Astrocyte (in vitro differentiated cells and primary cell): ENCODE measurements at regions not wholly inside any gene's neighbourhood (a gene's known extent, or its start where the extent isn't known, plus 50 kb on each side); places are given as distances from the start of the nearest gene placed in this dataset.

Experiments
- DNase-seq: peaks from one replicate; pipeline ENCODE4 v3.0.0-alpha.2; 2010; ENCODE audit warnings: low read depth
- FAIRE-seq: peaks from 2 replicates; lab custom pipeline; 2011; peaks lifted over from hg19 to GRCh38; lab: Jason Lieb, UNC
- H2AFZ ChIP-seq: 2 replicates; pipeline ENCODE4 v1.6.0; 2012; ENCODE audit warnings: low read depth, low read length, inconsistent platforms
- H3K27ac ChIP-seq: 2 replicates; pipeline ENCODE4 v1.5.1; 2011; ENCODE audit warnings: low read depth, low read length, inconsistent platforms
- H3K27me3 ChIP-seq: 2 replicates; pipeline ENCODE4 v1.6.0; 2011; ENCODE audit warnings: low read length, inconsistent platforms; ENCODE audit not compliant: insufficient read depth
- H3K36me3 ChIP-seq: 2 replicates; pipeline ENCODE4 v1.5.1; 2011; ENCODE audit warnings: low read length, inconsistent platforms; ENCODE audit not compliant: insufficient read depth
- H3K4me1 ChIP-seq: 2 replicates; pipeline ENCODE4 v1.5.1; 2011; ENCODE audit warnings: low read length, inconsistent platforms; ENCODE audit not compliant: insufficient read depth
- H3K4me2 ChIP-seq: 2 replicates; pipeline ENCODE4 v1.6.0; 2012; ENCODE audit warnings: low read length, inconsistent platforms
- H3K4me3 ChIP-seq: 2 replicates; pipeline ENCODE4 v1.5.1; 2011; ENCODE audit warnings: low read depth, mild to moderate bottlenecking, low read length, inconsistent platforms; ENCODE audit not compliant: insufficient read depth
- H3K79me2 ChIP-seq: 2 replicates; pipeline ENCODE4 v1.6.0; 2012; ENCODE audit warnings: mild to moderate bottlenecking, low read length, inconsistent platforms; ENCODE audit not compliant: insufficient read depth
- H3K9ac ChIP-seq: 2 replicates; pipeline ENCODE4 v1.6.0; 2012; ENCODE audit warnings: mild to moderate bottlenecking, low read length, inconsistent platforms
- H3K9me3 ChIP-seq: 2 replicates; pipeline ENCODE4 v1.5.1; 2012; ENCODE audit warnings: low read depth, mild to moderate bottlenecking, low read length, inconsistent platforms; ENCODE audit not compliant: insufficient read depth
- H4K20me1 ChIP-seq: 2 replicates; pipeline ENCODE4 v1.6.0; 2012; ENCODE audit warnings: low read length, inconsistent platforms; ENCODE audit not compliant: insufficient read depth
- H3K27ac Mint-ChIP-seq: one replicate; pipeline ENCODE4 v1.8.0; 2021; ENCODE audit warnings: mild to moderate bottlenecking, mixed read lengths; ENCODE audit not compliant: unreplicated experiment
- H3K27me3 Mint-ChIP-seq: one replicate; pipeline ENCODE4 v1.8.0; 2021; ENCODE audit warnings: low read depth, mixed read lengths; ENCODE audit not compliant: unreplicated experiment
- H3K36me3 Mint-ChIP-seq: one replicate; pipeline ENCODE4 v1.8.0; 2021; ENCODE audit warnings: low read depth, mixed read lengths; ENCODE audit not compliant: unreplicated experiment
- H3K4me1 Mint-ChIP-seq: one replicate; pipeline ENCODE4 v1.8.0; 2021; ENCODE audit warnings: low read depth, mixed read lengths; ENCODE audit not compliant: unreplicated experiment
- H3K4me3 Mint-ChIP-seq: one replicate; pipeline ENCODE4 v1.8.0; 2021; ENCODE audit warnings: mild to moderate bottlenecking, moderate library complexity, mixed read lengths; ENCODE audit not compliant: unreplicated experiment
- H3K9me3 Mint-ChIP-seq: one replicate; pipeline ENCODE4 v1.8.0; 2021; ENCODE audit warnings: mild to moderate bottlenecking, mixed read lengths; ENCODE audit not compliant: unreplicated experiment
- CTCF ChIP-seq: IDR thresholded peaks from 2 replicates; pipeline ENCODE4 v1.5.1; 2011; ENCODE audit warnings: low read depth, mild to moderate bottlenecking, inconsistent platforms, low read length, moderate library complexity; ENCODE audit not compliant: insufficient read depth
- EZH2 ChIP-seq: IDR thresholded peaks from 2 replicates; pipeline ENCODE4 v1.6.1; 2012; ENCODE audit warnings: mild to moderate bottlenecking, low read length, inconsistent platforms; ENCODE audit not compliant: insufficient read depth

GRCh38 chr2:107633580-107634147 lies 193.0 kb upstream of the RGPD4 start:
- H3K4me3 Mint-ChIP-seq, result no peak overlapping the region
- H3K9me3 Mint-ChIP-seq, result peaks cover 11% of the 10 kb centered on the region
- H3K27ac ChIP-seq, result peak overlapping the region; percentile 77
- H3K4me1 ChIP-seq, result peaks cover 19% of the 10 kb centered on the region
- H3K36me3 Mint-ChIP-seq, result no peaks in the 10 kb centered on the region
- H3K27ac Mint-ChIP-seq, result peak overlapping the region; percentile 67
- H3K27me3 ChIP-seq, result no peaks in the 10 kb centered on the region
- peak overlapping the region; percentile 37 for H3K9ac ChIP-seq
- peaks cover 17% of the 10 kb centered on the region for H3K4me1 Mint-ChIP-seq
- H4K20me1 ChIP-seq, result no peaks in the 10 kb centered on the region
- peak; percentile 92 for DNase-seq
- no peaks in the 10 kb centered on the region for H3K79me2 ChIP-seq
- FAIRE-seq, result peak; percentile 62
- H3K9me3 ChIP-seq, result no peaks in the 10 kb centered on the region
- H3K36me3 ChIP-seq, result no peaks in the 10 kb centered on the region
- H3K4me2 ChIP-seq, result peak overlapping the region; percentile 61
- no peak overlapping the region for H2AFZ ChIP-seq
- no peaks in the 10 kb centered on the region for H3K27me3 Mint-ChIP-seq
- no peak for TF ChIP-seq CTCF
- no peak overlapping the region for H3K4me3 ChIP-seq

DNA sequence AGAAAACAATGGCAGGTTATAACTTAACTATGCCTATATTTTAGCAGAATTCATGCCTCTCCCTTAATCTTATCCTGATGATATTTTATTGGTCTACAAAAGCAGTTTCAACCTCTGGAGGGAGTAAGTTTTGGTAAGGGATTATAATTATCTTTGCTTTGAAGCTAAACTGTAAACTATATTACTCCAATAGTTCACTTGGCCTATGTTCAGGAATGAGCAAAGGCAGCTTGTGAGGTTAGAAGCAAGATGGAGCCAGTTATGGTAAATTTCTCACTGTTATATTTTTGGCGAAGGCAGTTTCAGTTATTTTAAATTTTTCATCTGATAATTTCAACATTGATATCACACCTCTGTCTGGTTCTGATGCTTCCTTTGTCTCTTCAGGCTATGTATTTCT lies 192.5 kb upstream of the RGPD4 start:
- Histone ChIP-seq H3K4me1 (peaks cover 19% of the 10 kb centered on the region), H3K79me2 (no peaks in the 10 kb centered on the region), H3K27ac (peak overlapping the region; percentile 76), H3K4me3 (no peak overlapping the region), H3K9me3 (no peaks in the 10 kb centered on the region), H3K4me2 (peak overlapping the region; percentile 61), H4K20me1 (no peaks in the 10 kb centered on the region), H3K36me3 (no peaks in the 10 kb centered on the region), H3K9ac (peak overlapping the region; percentile 5), H3K27me3 (no peaks in the 10 kb centered on the region), H2AFZ (no peak overlapping the region)
- no peaks in the 10 kb centered on the region for H3K36me3 Mint-ChIP-seq
- peaks cover 17% of the 10 kb centered on the region for H3K4me1 Mint-ChIP-seq
- peaks cover 7% of the 10 kb centered on the region for H3K9me3 Mint-ChIP-seq
- FAIRE-seq (no peak), DNase-seq (no peak)
- TF ChIP-seq EZH2 (no peak), CTCF (no peak)
- no peaks in the 10 kb centered on the region for H3K27me3 Mint-ChIP-seq
- H3K27ac Mint-ChIP-seq, result peak overlapping the region; percentile 67
- H3K4me3 Mint-ChIP-seq, result no peak overlapping the region

DNA sequence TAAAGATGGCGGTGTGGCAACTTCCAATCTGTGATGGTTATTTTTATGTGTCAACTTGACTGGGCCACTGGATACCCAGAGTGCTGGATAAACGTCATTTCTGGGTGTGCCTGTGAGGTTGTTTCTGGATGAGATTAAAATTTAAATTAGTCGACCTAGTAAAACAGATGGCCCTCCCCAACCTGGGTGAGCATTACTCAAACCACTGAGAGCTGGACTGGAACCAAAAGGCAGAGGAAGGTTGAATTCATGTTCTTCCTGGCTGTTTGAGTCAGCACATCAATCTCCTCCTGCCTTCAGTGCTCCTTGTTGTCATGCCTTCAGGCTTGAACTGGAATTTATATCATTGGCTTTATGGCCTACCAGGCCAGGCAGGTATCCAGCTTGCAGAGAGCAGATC lies 190.8 kb upstream of the RGPD4 start:
- H3K9me3 Mint-ChIP-seq, result peaks cover 7% of the 10 kb centered on the region
- H3K4me3 Mint-ChIP-seq, result no peak overlapping the region
- DNase-seq, result peak; percentile 95

More for the DNA sequence above, 190.8 kb upstream of the RGPD4 start:
- Mint-ChIP-seq H3K36me3 (no peaks in the 10 kb centered on the region), H3K27me3 (no peaks in the 10 kb centered on the region), H3K4me1 (peaks cover 17% of the 10 kb centered on the region), H3K27ac (peak overlapping the region; percentile 54)
- Histone ChIP-seq H2AFZ (no peak overlapping the region), H3K36me3 (no peaks in the 10 kb centered on the region), H3K79me2 (no peaks in the 10 kb centered on the region), H4K20me1 (no peaks in the 10 kb centered on the region), H3K27me3 (no peaks in the 10 kb centered on the region), H3K9ac (no peak overlapping the region), H3K4me3 (no peak overlapping the region), H3K4me1 (peaks cover 19% of the 10 kb centered on the region), H3K27ac (peak overlapping the region; percentile 46), H3K9me3 (no peaks in the 10 kb centered on the region), H3K4me2 (peak overlapping the region; percentile 14)
- no peak for FAIRE-seq
- TF ChIP-seq CTCF (no peak), EZH2 (no peak)
